PC-3 (cell line): ENCODE measurements at regions not wholly inside any gene's neighbourhood (a gene's known extent, or its start where the extent isn't known, plus 50 kb on each side); places are given as distances from the start of the nearest gene placed in this dataset.

Experiments
- EZH2 ChIP-seq: fragments of 300-600 bp; sonication (generic); IDR thresholded peaks from one replicate; pipeline ENCODE4 v1.6.1; 2017; ENCODE audit warnings: antibody characterized with exemption, mild to moderate bottlenecking, low read length; ENCODE audit not compliant: unreplicated experiment
- EZH2phosphoT487 ChIP-seq: fragments of 300-600 bp; sonication (generic); IDR thresholded peaks from 2 replicates; pipeline ENCODE4 v1.6.1; 2018; ENCODE audit warnings: mild to moderate bottlenecking, antibody characterized with exemption, low read length, borderline replicate concordance
- TF ChIP-seq, protein P1 (sequence below): fragments of 300-600 bp; sonication (generic); conservative IDR thresholded peaks from 2 replicates; pipeline ENCODE4 v1.5.1; 2017; ENCODE audit warnings: antibody characterized with exemption, low read depth, mild to moderate bottlenecking, low read length

GRCh38 chr16:9337308-9338032 lies 246.0 kb downstream of the HAPSTR1 start:
- TF ChIP-seq EZH2 (no peak), EZH2phosphoT487 (no peak)
- TF ChIP-seq, protein P1, sequence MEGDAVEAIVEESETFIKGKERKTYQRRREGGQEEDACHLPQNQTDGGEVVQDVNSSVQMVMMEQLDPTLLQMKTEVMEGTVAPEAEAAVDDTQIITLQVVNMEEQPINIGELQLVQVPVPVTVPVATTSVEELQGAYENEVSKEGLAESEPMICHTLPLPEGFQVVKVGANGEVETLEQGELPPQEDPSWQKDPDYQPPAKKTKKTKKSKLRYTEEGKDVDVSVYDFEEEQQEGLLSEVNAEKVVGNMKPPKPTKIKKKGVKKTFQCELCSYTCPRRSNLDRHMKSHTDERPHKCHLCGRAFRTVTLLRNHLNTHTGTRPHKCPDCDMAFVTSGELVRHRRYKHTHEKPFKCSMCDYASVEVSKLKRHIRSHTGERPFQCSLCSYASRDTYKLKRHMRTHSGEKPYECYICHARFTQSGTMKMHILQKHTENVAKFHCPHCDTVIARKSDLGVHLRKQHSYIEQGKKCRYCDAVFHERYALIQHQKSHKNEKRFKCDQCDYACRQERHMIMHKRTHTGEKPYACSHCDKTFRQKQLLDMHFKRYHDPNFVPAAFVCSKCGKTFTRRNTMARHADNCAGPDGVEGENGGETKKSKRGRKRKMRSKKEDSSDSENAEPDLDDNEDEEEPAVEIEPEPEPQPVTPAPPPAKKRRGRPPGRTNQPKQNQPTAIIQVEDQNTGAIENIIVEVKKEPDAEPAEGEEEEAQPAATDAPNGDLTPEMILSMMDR = no peak
